ENCODE measurements at regions not wholly inside any gene's neighbourhood (a gene's known extent, or its start where the extent isn't known, plus 50 kb on each side); places are given as distances from the start of the nearest gene placed in this dataset.
A peak's percentile ranks its signal among the peaks of the same experiment; 100 is the strongest.
"Not testable (repeated sequence)": the region's sequence is repeated elsewhere in the genome, so short reads cannot be mapped to it uniquely, and the experiment has no call there.

DNA sequence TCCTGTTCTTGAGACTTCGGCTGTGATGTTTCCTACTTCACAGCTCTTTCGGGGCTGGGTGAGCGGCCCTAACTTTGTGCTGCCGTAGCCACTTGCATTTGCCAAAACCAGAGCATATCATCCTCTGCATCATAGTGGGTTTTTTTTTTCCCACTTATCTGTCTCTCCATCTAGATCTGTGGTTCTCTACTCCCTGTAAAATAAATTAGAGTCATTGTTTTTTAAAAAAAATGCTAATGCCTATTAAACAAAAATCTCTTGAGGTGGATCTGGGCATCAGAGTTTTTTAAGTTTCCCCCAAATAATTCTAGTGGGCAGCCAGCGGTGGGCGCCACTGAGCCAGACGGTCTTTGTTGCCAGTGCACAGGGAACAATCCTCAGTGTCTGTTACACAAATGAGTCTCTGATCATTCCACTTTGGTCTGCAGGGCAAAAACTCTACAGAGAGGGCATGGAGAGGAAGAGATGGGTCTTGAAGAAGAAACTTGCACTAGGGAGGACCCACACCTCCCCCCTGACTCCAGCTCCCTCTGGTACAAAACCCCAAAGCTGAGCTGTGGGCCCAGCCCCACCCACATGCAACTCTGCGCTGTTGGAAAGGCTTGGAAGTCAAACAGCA is 62.4 kb upstream of the BCL2L14 start:
- Histone ChIP-seq H3K9me3 (ENCODE audit: control insufficient read depth, low read length) (no peaks in the 10 kb centered on the region), H3K4me1 (ENCODE audit: control insufficient read depth in 1 of 2, insufficient read depth in 2 of 2, low read length in 2 of 2) (no peaks in the 10 kb centered on the region), H3K27me3 (ENCODE audit: control insufficient read depth in 1 of 2, insufficient read depth in 2 of 2, low read length in 1 of 2) (no peaks in the 10 kb centered on the region), H3K36me3 (ENCODE audit: control insufficient read depth in 1 of 2, insufficient read depth in 2 of 2, low read length in 1 of 2) (no peaks in the 10 kb centered on the region), H3K4me3 (ENCODE audit: low read length in 2 of 2) (no peak overlapping the region), H3K27ac (ENCODE audit: low read depth in 1 of 2, low read length in 2 of 2) (no peak overlapping the region)
- DNase-seq (no peak), ATAC-seq (ENCODE audit: low FRiP score) (no peak)
- intact Hi-C loops (cut with DNase I), result no loop called here
- 84 to 86% methylated on average over 8 of the region's 8 CpGs for WGBS, 2 donors

DNA sequence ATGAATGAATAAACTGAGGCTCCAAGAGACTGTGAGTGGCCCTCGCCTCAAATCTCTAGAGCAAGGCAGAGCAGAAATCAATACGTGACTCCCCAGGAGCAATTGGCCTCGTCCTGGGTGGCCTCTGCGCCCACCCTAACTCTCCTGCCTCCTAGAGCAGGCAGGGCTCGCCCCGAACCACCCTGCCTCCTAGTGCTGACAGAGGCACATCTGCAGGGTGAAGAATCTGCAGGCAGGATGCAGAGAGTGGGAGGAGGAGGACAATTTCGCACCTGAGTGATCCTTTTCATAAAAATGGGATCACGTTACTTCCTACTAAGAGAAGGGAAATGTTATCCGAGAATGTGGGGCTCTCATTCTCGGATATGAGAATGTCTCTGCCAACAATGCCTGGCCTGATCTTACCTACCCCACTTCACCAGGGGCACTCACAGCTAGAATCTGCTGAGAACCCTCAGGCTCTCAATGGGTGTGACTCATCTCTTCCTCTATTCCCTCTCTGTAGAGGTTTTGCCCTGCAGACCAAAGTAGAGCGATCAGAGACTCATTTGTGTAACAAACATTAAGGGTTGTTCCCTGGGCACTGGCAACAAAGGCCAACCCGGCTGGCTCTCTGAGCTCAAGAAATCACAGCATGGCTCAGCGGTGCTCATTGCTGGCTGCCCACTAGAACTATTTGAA is 61.7 kb upstream of the BCL2L14 start:
- Histone ChIP-seq H3K4me3 (ENCODE audit: low read length in 2 of 2) (no peak overlapping the region), H3K4me1 (ENCODE audit: control insufficient read depth in 1 of 2, insufficient read depth in 2 of 2, low read length in 2 of 2) (no peaks in the 10 kb centered on the region)

DNA sequence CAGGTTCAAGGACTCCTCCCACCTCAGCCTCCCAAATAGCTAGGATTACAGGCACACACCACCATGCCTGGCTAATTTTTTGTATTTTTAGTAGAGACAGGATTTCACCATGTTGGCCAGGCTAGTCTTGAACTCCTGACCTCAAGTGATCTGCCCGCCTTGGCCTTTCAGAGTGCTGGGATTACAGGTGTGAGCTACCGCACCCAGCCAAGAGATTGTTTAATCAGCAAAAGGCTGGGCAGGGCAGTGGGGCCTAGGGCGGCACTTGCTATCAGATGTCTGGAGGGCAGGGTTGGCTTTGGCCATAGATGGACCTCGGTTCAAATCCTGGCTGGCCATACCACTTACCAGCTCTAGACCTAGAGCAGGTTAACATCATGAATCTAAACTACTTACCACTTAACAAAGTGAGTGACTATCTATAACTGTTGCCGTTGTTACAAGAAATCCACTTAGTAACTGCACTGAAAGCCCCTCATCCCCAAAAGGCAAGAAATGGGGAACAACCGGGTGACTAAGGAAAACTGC is 60.9 kb upstream of the BCL2L14 start:
- intact Hi-C loops (cut with DNase I); ATAC-seq (ENCODE audit: low FRiP score); H3K9me3 ChIP-seq (ENCODE audit: control insufficient read depth, low read length); H3K4me3 ChIP-seq (ENCODE audit: low read length in 2 of 2); H3K27ac ChIP-seq (ENCODE audit: low read depth in 1 of 2, low read length in 2 of 2); DNase-seq; H3K4me1 ChIP-seq (ENCODE audit: control insufficient read depth in 1 of 2, insufficient read depth in 2 of 2, low read length in 2 of 2); H3K36me3 ChIP-seq (ENCODE audit: control insufficient read depth in 1 of 2, insufficient read depth in 2 of 2, low read length in 1 of 2); H3K27me3 ChIP-seq (ENCODE audit: control insufficient read depth in 1 of 2, insufficient read depth in 2 of 2, low read length in 1 of 2): not testable (repeated sequence)
- 89 to 90% methylated on average over 6 of the region's 6 CpGs for WGBS, 2 donors

More for the DNA sequence above, 61.7 kb upstream of the BCL2L14 start:
- no peak for DNase-seq
- no peaks in the 10 kb centered on the region for H3K9me3 ChIP-seq (ENCODE audit: control insufficient read depth, low read length)
- H3K36me3 ChIP-seq (ENCODE audit: control insufficient read depth in 1 of 2, insufficient read depth in 2 of 2, low read length in 1 of 2), result no peaks in the 10 kb centered on the region
- intact Hi-C loops (cut with DNase I), result no loop called here
- ATAC-seq (ENCODE audit: low FRiP score), result no peak
- WGBS, 2 donors, result 91 to 93% methylated on average over 13 of the region's 13 CpGs
- H3K27ac ChIP-seq (ENCODE audit: low read depth in 1 of 2, low read length in 2 of 2), result no peak overlapping the region
- H3K27me3 ChIP-seq (ENCODE audit: control insufficient read depth in 1 of 2, insufficient read depth in 2 of 2, low read length in 1 of 2), result no peaks in the 10 kb centered on the region

DNA sequence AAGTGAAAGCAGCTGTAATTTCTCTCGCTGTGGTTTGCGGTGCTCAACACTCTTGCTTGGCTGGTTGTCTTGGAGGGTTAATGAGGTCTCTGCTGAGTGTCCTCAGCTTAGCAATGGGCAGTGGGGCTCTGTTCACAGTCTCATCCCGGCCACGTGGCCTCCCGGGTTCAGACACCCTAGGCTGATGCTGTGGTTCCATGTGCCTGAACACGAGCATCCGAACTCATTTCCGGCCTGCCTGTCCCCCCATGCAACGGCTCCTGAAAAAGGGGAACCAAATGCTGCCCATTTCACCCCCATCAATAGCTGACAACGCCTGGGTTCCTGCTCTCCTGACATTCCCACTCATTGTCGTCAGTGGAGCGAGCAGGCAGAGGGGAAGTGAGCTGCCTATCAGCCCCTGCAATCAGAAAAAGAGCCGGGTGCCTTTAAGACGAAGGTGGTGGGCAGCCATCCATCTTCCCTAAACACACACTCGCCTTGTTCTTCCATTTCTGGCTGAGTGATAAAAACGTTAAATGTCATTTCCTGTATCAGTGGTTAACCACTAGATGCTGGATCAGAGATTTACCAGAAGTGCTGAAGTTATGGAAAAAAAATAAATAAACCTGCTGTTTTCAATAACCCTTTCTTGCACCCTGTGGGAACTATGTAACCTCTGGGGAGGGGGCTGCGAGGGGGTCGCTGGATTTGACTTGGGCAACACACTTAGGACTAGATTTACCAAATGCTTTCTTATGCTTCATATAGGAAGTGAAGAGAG is 60.3 kb upstream of the BCL2L14 start:
- intact Hi-C loops (cut with DNase I), result no loop called here
- no peak overlapping the region for H3K4me3 ChIP-seq (ENCODE audit: low read length in 2 of 2)
- H3K36me3 ChIP-seq (ENCODE audit: control insufficient read depth in 1 of 2, insufficient read depth in 2 of 2, low read length in 1 of 2), result no peaks in the 10 kb centered on the region
- WGBS, 2 donors, result 44 to 48% methylated on average over 18 of the region's 18 CpGs
- peak in 1 of 2 donors; percentile 90 for DNase-seq
- no peaks in the 10 kb centered on the region for H3K4me1 ChIP-seq (ENCODE audit: control insufficient read depth in 1 of 2, insufficient read depth in 2 of 2, low read length in 2 of 2)
- H3K9me3 ChIP-seq (ENCODE audit: control insufficient read depth, low read length), result no peaks in the 10 kb centered on the region
- peak; percentile 47 for ATAC-seq (ENCODE audit: low FRiP score)
- no peaks in the 10 kb centered on the region for H3K27me3 ChIP-seq (ENCODE audit: control insufficient read depth in 1 of 2, insufficient read depth in 2 of 2, low read length in 1 of 2)
- H3K27ac ChIP-seq (ENCODE audit: low read depth in 1 of 2, low read length in 2 of 2), result no peak overlapping the region

DNA sequence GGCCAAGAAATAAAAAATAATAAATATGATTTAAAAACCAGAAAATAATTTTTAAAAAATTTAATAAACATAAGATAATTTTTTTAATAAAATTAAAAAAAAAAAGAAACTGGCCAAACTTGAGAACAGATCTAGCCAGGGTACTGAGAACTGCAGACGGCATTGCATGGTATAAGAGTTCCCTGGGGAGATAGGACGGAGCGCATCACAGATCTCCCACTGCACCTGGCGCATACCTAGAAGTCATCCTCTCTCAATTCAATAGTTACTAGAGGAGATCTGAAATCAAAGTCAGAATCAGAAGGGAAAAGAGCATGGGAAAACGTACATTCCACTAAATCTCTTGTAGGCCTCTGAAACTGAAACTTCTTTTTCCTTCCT is 58.9 kb upstream of the BCL2L14 start:
- no peaks in the 10 kb centered on the region for H3K9me3 ChIP-seq (ENCODE audit: control insufficient read depth, low read length)

DNA sequence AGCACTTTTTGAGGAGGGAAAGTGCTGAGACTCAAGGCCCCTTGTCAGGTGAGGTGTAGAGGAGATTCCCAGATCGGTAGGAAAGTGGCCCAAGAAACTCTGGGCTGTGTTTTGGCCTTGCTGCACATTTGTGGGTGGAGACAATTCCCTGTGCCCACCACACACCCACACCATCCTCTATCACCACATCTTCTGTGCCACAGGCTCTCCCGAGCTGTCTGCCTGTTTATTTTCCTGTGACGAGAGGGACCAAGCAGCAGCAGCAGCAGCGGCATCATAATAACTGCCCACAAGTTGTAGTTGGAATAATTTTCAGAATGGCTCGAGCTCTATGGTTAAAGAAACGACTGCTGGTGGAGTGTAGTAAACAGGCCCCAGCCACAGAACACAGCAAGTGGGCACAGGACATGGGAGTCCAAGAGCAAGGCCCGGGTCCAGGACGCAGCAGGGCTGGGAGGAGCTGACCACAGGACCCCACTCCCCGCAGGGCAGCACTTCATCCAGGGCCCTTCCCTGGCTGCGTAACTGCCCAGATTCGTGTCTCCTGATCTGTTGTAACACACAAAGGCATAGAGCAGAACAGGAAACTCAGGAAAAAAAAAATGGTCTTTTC is 55.6 kb upstream of the BCL2L14 start:
- 75 to 84% methylated on average over 11 of the region's 11 CpGs for WGBS, 2 donors
- H3K4me3 ChIP-seq (ENCODE audit: low read length in 2 of 2), result no peak overlapping the region
- intact Hi-C loops (cut with DNase I), result no loop called here

More for the DNA sequence above, 58.9 kb upstream of the BCL2L14 start:
- Histone ChIP-seq H3K27ac (ENCODE audit: low read depth in 1 of 2, low read length in 2 of 2) (no peak overlapping the region), H3K36me3 (ENCODE audit: control insufficient read depth in 1 of 2, insufficient read depth in 2 of 2, low read length in 1 of 2) (no peaks in the 10 kb centered on the region), H3K4me3 (ENCODE audit: low read length in 2 of 2) (no peak overlapping the region), H3K4me1 (ENCODE audit: control insufficient read depth in 1 of 2, insufficient read depth in 2 of 2, low read length in 2 of 2) (no peaks in the 10 kb centered on the region), H3K27me3 (ENCODE audit: control insufficient read depth in 1 of 2, insufficient read depth in 2 of 2, low read length in 1 of 2) (no peaks in the 10 kb centered on the region)
- WGBS, 2 donors, result 96 to 99% methylated on average over 5 of the region's 5 CpGs
- ATAC-seq (ENCODE audit: low FRiP score) (no peak), DNase-seq (no peak)
- intact Hi-C loops (cut with DNase I), result no loop called here

DNA sequence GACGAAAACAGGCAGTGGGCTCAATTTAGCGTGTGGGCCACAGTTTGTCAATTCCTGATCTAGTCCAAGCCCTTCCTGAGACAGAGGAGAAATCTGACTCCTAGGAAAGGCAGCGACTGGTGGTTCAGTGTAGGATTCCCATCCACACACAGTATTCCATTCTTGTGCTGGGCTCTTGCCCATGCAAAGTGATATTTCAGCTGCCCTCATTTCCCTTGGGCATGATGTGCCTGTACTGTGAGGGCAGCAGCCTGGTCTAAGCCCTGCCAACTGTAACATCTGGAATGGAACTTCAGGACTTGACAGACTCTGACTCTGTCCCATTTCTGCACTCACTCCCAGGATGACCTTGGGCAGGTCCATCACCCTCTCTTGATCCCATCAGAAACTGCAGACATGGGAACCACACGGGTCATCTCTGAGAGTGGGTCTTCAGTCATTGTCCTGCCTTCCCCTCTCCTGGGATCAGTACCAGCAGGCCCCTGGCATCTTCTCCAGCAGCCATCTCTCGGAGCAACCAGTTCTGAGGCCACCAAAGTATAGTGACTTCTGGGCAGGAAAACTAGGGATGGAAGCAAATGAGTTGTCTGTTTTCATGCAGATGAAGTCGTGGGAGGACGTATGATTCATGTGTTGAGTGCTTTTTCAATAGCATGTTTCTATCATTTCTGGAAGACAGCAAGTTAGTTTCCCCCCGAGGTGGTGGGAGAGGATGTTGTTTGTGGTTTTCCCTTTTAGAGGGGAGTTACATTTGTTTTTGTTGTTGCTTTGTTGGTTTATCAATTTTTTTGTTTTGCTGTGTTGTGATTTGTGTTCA is 54.2 kb upstream of the BCL2L14 start:
- no peak overlapping the region for H3K27ac ChIP-seq (ENCODE audit: low read depth in 1 of 2, low read length in 2 of 2)
- H3K4me1 ChIP-seq (ENCODE audit: control insufficient read depth in 1 of 2, insufficient read depth in 2 of 2, low read length in 2 of 2), result no peaks in the 10 kb centered on the region
- no peaks in the 10 kb centered on the region for H3K36me3 ChIP-seq (ENCODE audit: control insufficient read depth in 1 of 2, insufficient read depth in 2 of 2, low read length in 1 of 2)
- no peaks in the 10 kb centered on the region for H3K27me3 ChIP-seq (ENCODE audit: control insufficient read depth in 1 of 2, insufficient read depth in 2 of 2, low read length in 1 of 2)
- intact Hi-C loops (cut with DNase I), result no loop called here
- no peaks in the 10 kb centered on the region for H3K9me3 ChIP-seq (ENCODE audit: control insufficient read depth, low read length)
- DNase-seq, result no peak
- ATAC-seq (ENCODE audit: low FRiP score), result peak; percentile 30
- H3K4me3 ChIP-seq (ENCODE audit: low read length in 2 of 2), result no peak overlapping the region
- 65 to 73% methylated on average over 8 of the region's 8 CpGs for WGBS, 2 donors

More for the DNA sequence above, 55.6 kb upstream of the BCL2L14 start:
- H3K36me3 ChIP-seq (ENCODE audit: control insufficient read depth in 1 of 2, insufficient read depth in 2 of 2, low read length in 1 of 2), result no peaks in the 10 kb centered on the region
- no peaks in the 10 kb centered on the region for H3K9me3 ChIP-seq (ENCODE audit: control insufficient read depth, low read length)
- no peak overlapping the region for H3K27ac ChIP-seq (ENCODE audit: low read depth in 1 of 2, low read length in 2 of 2)
- no peak for ATAC-seq (ENCODE audit: low FRiP score)
- H3K4me1 ChIP-seq (ENCODE audit: control insufficient read depth in 1 of 2, insufficient read depth in 2 of 2, low read length in 2 of 2), result no peaks in the 10 kb centered on the region
- no peaks in the 10 kb centered on the region for H3K27me3 ChIP-seq (ENCODE audit: control insufficient read depth in 1 of 2, insufficient read depth in 2 of 2, low read length in 1 of 2)
- no peak for DNase-seq

DNA sequence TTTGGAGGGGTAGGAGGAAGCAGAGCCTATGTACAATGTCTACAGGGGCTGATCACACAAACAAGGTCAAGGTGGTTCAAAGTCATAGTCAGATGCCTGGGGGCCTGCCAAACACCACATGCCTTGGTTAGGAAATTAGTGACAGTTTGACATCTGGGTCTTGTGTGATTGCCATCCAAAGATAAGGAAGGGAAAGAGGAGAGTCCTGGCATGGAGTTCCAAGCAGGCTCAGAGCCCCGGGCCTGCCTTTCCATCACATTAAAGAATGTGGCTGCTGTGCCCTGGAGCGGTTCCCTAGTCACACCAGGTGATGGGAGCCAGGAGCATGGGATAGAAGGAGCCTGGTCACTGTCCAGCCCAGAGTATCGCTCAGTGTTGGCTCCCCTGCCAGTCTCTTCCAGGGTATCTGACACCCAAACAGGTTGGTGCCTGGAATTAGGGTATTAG is 53.6 kb upstream of the BCL2L14 start:
- ATAC-seq (ENCODE audit: low FRiP score), result no peak
- Histone ChIP-seq H3K27ac (ENCODE audit: low read depth in 1 of 2, low read length in 2 of 2) (no peak overlapping the region), H3K4me3 (ENCODE audit: low read length in 2 of 2) (no peak overlapping the region), H3K9me3 (ENCODE audit: control insufficient read depth, low read length) (no peaks in the 10 kb centered on the region), H3K36me3 (ENCODE audit: control insufficient read depth in 1 of 2, insufficient read depth in 2 of 2, low read length in 1 of 2) (no peaks in the 10 kb centered on the region), H3K4me1 (ENCODE audit: control insufficient read depth in 1 of 2, insufficient read depth in 2 of 2, low read length in 2 of 2) (no peaks in the 10 kb centered on the region), H3K27me3 (ENCODE audit: control insufficient read depth in 1 of 2, insufficient read depth in 2 of 2, low read length in 1 of 2) (no peaks in the 10 kb centered on the region)
- intact Hi-C loops (cut with DNase I), result no loop called here
- 72 to 78% methylated on average over 3 of the region's 3 CpGs for WGBS, 2 donors
- no peak for DNase-seq

Data from aorta (tissue), 5 donors.